Stimulated activated CD8-positive, alpha-beta memory T cell treated with anti-CD3 and anti-CD28 coated beads, Interleukin-15, amount 100 ng/mL, for 48 hours (primary cell): ENCODE measurements at regions not wholly inside any gene's neighbourhood (a gene's known extent, or its start where the extent isn't known, plus 50 kb on each side); places are given as distances from the start of the nearest gene placed in this dataset.

Experiments used
- DNase-seq, 2 donors: peaks; one replicate each; pipeline ENCODE4 v3.0.0-alpha.2; 2020; ENCODE audit warnings: low read depth in 2 of 2

DNA sequence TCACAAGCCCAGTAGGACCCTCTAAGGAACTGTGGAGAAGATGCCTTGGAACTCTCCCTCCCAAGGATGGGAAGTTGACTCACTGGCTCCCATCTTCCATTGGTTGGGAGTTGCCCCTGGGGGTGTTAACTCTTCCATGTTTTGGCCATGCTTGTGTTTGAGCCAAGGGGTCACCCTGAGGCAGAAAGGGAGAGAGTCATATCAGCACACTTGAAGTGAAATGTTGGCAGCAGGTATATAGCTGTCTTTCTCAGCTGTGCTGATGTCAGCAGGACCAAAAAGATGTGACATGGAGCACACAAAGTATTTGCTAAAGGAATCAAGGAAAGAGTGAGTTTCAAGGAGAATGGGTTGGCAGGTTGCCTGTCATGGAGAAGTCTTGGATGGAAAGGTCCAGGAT lies 359.4 kb downstream of the RPS24 start:
- DNase-seq, result no peak

DNA sequence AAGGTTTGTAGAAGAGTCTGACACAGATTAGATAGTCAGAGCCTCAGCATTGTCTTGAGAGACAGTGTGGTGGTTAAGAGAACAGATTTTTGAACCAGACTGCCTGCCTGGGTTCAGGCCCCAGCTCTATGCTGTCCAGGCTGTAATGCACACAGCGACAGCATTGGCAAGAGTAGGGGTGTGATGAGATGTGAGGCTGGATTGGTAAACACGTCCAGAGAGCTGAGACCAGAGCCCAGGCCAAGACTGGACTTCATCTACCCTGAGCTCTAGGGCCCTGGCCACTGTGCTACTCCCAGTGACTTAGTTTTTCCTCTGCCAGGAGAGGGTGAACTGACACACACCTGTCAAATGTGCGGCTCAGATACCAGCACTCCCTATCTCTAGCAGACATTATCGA lies 360.4 kb downstream of the RPS24 start:
- no peak for DNase-seq

DNA sequence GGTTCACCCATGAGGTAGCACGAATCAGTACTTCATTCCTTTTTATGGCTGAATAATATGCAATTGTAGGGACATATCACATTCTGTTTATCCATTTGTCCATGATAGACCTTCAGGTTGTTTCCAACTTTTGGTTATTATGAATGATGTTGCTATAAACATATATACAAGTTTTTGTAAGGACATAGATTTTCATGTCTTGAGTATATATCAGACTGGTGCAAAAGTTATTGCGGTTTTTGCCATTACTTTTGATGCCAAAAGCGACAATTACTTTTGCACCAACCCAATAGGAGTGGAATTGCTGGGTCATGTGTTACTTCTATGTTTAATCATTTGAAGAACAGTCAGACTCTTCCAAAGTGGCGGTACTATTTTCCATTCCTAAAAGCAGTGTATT lies 361.5 kb downstream of the RPS24 start:
- no peak for DNase-seq

DNA sequence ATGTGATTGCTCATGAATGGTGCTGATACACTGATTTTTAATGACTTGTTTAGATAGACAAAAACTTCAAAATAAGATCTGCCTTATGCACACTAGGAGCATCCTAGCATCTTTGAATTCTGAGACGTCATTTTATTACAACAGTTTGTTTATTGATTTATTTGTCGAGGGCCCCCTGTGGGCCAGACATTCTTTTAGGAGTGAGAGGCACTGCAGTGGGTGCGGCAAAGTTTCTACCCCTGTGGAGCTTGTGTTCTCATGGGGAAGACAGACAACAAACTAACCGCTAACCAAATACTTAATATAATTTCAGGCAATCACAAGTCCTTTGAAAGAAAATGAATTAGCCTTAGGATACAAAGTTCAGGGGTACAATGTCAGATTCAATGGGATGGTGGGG lies 363.1 kb downstream of the RPS24 start:
- DNase-seq, result no peak

DNA sequence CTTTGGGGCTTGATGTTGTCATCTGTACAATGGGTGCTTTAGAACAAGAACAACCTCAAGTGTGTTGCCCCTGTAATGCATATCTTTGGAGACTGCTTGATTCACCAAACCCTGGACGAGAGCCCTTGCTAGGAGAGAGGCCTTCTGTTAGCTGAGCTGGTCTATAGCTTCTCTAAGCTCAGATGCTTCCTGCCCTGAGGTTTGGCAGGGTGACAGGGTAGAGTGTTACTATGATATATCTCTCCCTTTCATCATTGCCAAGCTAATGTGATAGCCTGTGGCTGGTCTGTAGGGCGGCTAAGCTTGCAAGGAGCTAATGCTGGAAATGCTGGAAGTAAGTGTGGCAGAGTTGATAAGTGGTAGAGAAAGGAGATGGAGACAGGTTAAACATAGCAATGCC lies 364.1 kb downstream of the RPS24 start:
- no peak for DNase-seq

DNA sequence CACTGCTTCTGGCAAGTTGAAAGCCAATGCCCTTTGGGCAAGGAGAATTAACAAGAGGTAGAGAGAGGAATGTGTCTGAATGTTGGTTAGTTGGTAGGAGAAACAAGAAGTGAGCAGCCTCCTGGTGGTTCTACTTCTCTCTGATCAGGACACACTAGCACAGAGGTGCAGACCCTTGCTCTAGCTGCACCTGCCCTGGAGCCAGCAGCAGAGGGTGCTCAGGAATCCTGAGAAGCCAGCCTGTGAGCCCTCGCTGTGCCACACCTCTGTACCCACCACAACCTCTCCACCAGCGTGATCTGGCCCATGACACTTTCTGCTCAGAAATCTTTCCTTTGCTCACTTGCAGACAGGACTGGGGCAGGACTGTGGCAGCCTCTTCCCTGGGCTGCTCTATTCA lies 364.7 kb downstream of the RPS24 start:
- no peak for DNase-seq

DNA sequence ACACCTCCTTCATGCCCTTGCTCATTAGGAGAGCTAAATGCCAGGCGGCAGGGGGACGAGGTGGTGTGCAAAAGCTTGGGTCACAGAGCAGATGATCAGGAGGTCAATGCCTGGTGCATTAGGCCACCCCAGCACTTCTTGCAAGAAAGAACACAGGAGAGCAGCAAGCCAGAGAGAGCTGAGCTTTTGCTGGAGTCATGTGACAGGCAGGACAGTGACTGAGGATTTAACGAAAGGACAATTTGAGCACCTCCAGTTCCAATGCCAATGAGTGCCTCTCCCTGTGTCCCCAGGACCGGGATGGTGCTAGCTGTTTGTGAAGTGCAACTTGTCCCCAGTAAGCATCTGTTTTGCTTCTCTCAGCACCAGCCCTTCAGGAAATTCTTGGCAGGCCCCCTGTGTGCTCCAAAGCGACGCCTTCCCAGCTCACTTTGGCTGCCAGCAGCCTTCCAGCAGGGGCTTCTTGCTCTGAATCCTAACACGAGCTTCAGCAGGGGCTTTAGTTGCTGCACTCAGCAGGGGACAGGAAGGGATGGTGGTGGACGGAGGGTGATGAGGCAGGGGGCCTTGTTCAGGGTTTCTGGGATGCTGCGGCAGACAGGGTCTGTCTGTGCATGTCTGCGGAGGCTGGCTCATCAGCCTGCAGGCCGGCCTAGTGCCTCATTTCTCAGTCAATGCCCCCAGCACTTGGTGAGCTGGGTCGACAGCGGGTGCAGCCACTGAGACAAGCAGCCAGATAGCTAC lies 368.1 kb downstream of the RPS24 start:
- DNase-seq, result no peak

DNA sequence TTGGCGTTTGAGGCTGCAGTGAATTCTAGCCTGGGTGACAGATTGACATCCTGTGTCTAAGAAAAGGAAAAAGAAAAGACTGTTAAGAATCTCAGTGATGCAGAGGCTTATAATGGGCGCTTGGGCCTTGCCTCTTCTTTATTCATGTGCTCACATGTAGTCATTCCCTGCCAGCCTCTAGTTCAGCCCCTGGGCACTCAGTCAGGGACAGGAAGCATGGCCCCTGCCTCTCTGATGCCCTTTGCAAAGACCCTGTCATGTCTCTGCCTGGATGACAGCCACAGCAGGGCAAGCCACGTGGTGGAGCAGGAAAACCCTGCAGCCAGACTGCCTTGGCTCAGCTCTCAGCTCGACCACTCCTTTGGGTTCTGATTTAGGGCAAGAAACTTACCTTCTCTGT lies 368.9 kb downstream of the RPS24 start:
- no peak for DNase-seq

DNA sequence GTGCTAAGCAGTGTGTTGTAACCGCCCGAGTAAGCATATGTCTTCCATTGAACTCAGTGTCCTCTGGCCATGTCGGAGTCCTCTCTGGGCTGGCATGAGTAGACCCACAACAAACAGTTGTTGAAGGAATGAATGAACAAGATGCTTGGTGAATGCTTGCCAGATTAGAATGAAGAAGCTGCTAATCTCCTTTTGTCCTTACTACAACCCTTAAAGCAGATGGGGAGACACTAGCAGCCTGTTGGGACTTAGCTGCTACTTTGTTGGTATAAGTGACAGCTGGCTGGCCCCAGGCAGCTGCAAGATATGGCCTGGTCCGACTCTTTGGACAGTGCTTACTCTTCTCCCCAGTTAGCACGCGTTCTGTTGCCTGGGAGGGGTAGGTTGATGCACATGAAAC lies 370.1 kb downstream of the RPS24 start:
- DNase-seq, result no peak

DNA sequence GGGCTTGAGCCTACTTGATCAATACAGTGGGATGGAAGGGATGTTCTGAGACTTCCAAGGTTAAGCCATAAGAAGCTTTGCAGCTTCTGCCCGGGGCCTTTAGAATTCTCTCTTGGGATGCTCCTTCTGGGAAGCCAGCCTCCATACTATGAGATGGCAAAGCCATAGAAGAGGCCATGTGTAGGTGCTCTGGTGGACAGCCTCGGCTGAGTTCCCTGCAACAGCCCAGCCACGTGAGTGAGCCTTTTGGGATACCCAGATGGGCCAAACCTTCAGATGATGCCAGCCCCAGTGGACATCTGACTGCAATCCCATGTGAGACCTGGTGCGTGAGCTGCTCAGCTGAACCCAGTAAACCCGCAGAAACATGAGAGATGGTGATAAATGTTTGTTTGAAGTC lies 370.6 kb downstream of the RPS24 start:
- no peak for DNase-seq

DNA sequence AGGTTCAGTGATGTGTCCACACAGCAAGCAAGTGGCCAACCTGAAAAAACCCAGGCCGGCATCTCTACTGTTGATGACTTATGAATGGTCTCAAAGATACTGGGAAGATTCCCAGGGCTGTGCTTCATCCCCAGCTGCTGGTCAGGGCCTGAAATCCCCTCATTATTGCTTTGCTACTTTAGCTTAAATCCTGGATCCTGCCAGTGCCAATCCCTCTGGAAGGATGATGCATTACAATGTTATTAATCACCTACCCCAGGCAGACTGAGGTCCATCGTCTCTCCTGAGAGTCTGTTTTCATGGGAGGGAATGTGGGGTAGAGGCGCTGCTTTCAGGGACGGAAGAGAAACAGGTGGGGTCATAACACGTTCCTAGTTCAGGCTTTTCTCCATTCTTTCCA lies 371.6 kb downstream of the RPS24 start:
- DNase-seq, result no peak

DNA sequence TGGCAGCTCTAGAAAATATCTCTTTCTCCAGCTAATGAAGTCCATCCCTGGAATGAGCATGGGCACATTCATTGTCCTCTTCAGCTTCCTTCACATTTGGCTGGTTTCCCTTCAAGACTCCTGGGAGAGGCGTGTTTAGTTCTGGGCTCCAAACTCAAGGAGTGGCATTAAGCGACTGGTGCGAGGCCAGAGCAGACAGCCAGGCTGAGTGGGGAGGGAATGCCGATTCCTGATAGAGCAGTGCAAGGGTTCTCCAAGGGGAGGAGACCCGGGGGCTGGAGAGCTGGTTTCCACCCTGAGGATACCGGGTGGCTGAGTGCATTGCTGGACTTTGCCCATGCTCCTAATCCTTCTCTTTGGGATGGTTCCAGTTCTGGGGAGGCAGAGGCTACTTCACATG lies 372.1 kb downstream of the RPS24 start:
- no peak for DNase-seq

DNA sequence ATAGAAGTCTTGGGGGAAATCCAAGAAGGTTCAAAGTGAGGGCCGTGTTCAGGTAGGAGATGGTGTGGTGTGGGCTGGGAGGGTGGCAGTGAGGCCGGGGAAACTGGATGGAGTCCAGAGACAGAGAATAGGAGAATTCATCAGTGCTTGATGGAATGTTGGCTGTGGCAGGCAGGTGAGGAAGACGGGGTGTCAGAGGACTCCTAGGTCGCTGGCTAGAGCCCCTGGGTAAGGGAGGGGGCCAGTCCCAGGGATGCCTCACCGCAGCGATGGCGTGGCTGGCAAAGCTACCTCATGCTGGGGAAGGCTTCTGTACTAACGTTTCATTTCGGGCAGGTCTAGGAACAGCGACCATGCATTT lies 373.0 kb downstream of the RPS24 start:
- no peak for DNase-seq

DNA sequence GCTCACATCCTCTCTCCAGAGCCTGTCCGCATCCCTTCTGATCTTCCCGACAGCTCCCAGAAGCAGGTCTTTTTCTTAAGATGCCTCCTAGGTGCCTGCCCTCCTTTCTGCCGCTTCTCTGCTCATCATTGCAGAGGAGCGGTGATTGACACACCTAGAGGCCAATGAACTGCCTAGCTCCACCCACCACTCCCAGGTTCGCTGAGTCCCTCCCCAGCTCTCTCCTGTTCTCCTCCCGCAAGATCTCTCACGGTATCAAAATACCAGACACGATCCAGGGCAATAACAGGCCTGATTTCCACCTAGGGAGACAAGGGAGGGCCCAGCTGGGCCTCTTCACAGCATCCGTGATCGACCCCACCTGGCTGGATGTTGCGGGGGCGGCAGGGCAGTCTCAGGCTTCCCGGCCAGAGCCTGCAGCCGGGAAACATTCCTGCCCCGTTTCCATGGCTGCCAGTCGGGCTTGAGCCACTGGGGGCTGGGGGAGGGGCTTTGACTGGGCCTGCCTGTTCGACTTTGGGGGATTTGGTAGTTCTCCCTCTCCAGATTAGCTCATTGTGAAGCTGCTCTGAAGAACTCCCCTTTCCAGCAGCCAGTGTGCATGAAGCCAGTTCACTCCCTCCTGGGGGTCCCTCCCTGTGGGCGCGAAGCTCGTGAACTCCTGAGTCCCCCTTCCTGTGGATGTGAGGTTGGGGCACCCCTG lies 373.5 kb downstream of the RPS24 start:
- DNase-seq, result peak; percentile 21 to 47

DNA sequence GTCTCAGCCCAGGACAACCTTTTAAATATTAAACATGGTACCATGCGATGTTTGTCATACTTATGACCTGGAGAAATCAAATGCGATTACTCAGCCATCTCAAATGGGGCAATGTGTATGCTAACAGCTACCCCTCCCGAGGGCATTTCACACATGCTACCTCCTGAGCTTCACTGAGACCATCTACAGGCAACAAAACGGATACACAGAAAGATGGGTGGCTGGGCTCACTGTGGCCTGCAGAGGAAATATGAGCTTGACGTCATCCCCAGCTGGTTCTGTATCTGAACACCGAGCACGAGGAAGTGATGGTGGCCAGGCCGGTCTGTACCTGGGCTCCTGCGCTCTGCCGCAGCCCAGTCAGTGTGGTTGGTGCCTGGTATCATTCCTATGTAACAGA lies 374.3 kb downstream of the RPS24 start:
- no peak for DNase-seq

DNA sequence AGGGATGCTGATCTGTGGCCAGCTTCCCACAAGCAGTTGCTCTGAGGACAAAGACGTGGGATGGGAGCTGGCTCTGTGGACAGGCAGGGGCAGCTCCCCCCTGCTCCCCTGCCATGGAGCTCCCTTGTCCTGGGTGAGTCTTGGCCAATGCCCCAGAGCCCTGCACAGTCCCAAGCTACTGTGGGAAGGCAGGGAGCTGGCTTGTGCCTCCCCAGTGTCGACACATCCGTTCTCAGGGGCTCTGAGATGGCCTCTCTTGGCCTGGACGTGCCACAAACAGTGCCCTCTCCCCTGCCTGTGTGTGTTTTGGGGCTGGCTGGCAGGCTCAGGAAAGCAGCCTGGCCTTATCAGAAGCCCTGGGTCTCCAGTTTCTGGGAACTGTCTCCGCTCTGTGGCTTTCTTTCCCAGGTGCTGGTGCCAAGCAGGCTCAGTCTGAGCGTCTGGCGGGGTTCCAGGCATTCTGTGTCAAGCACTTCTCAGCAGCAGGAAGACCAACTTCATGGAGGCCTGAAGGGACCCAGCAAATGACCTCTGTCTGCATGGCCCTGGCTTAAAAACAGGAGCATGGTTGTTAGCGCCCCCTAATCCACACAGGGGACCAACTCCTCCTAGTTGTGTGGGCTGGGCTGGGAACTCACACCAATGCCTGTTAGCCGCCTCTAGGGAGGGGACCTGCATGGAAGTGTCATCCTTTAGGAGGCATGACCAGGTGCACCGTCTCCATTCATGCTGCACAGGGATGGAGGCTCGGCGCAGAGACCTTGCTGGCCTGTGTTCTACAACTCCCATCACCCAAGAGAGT lies 375.2 kb downstream of the RPS24 start:
- DNase-seq, result no peak

DNA sequence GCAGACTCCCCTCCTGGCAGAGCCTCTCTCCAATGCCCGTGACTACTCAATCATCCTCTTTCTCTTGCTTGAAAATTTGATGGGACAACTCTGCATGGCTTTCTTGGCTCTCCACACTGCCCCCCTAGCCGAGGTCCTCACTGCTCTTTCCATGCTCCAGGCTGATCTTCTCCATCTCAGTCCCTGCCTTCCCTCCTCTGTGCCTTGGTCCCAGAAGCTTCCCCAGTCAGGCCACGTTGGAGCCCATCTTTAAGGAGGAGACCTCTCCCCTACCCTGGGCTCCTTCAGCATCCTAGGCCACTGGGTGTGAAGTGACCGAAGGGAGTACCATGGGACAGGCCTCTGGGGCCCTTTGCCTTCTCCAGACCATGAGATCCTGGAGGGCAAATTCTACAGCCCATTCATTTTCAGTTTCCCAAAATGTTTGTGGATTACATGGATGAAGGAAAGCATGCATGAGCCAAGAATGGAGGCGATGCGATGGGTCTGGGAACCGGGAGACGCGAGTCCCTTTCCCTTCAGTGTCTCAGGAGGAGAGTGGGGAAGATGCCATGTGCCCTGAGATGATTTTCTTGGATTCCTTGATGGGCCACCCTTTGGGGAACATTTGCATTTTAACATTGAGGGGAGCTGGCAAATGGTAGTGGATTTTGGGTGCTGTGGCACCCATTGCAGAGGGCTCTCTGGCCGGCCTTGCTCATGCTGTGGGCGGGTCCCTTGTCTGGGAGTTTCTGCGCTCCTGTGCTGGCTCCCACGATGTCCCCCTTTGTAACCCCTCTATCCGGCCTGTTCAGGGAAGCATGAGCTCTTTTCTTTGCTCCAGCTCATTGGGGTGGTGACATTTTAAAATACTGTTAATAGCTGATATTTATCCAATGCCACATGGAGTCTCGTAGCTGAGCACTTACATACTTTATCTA lies 376.6 kb downstream of the RPS24 start:
- DNase-seq, result no peak

DNA sequence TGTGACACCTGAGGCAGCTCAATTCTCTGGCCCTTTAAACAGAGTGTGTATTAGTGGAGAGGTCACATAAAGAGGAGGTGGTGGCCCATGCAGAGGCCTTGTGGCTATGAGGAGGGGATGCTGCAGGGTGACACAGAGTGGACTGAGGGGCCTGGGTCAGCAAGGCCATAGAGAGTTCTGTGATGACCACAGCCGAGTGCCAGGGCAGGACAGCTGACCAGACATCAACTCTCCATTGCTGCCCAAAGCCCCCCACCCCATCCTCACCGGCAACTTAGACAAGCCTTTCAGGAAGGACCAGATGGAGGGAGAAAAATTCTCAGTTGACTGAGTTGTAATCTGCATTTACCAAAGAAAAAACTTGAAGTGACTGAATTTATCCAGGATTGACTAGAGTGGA lies 378.1 kb downstream of the RPS24 start:
- no peak for DNase-seq

DNA sequence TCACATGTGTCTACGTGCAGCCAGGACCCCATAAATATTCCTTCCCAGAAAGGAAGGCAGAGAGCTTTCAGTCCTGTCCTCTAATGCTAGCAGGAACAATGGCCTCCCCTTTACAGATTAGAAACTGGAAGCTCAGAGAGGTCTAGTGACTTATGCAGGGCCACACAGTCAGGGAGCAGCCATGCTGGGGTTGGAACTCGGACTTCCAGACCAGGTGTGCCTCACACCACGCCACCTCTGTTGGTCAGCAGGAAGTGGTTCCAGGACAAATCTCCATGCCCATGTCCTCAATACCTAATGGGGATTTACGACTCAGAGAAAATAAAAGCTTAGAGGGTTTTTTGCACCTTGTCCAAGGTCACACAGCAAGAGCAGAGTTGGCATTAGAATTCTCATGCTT lies 378.9 kb downstream of the RPS24 start:
- DNase-seq, result no peak

DNA sequence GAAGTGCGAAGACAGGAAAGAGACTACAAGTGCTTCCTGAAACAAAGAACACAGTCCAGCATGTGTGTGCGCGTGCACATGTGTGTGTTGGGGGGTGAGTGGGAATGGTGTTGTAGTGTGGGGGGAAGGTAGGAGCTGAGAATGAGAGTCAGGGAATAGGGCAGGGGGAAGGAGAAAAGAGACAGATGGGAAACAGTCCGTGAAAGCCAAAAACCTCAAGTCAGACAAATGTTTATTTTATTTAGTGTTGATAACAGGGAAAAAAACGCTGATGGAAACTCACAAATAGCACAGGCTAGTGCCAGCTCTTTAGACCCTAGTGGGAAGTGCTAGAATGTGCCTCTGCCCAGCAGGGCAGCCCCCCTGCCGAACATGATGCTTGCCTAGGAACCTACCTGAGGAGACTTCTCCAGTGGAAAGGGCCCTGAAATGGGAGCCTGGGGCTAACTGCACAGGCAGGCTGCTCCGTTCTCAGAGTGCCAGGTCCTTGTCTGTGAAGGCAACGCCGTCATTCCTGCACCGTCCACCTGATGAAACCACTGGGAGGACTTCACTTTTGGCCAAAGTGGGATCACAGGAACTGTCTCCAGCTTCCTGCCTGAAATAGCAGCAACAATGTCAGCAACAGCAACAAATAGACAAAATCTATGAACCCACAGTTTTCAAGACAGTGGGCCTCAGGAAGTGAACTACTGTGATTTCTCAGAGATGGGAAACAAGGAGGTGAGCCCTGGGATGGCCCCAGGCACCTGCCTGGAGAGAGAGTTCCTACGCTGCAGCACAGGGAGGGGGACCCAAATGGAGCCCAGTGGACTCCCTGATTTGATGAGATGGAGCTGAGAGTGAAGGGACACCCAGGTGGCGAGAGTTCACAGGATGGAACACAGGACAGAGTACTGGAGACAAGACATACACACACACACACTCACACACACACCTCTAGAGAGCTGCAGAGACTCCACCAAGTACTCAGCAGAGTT lies 379.7 kb downstream of the RPS24 start:
- no peak for DNase-seq

DNA sequence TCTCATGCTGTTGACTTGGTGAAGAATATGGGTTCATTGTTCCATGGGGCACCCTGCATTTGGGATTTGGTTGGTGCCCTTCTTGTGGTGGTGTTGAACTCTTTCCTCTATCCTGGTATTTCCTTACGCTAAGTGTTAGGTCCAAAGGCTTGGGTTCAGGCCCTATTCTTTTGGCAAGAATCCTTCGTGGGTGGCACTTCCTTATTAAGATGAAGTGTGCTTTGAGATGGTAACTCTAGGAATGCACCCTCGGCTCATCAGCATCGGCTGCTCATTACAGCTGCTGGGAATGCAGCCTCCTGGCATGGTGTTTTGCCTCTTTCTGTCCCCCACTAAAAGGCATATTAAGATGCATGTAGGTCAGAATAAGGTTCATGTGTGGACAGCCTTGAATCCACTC lies 380.7 kb downstream of the RPS24 start:
- DNase-seq, result no peak
